CD4-positive, alpha-beta T cell treated with Interferon gamma for 1 hour (primary cell): ENCODE measurements at regions not wholly inside any gene's neighbourhood (a gene's known extent, or its start where the extent isn't known, plus 50 kb on each side); places are given as distances from the start of the nearest gene placed in this dataset.
"Not testable (repeated sequence)": the region's sequence is repeated elsewhere in the genome, so short reads cannot be mapped to it uniquely, and the experiment has no call there.

Experiments used
- DNase-seq: peaks from one replicate; pipeline ENCODE4 v3.0.0-alpha.2; 2020

DNA sequence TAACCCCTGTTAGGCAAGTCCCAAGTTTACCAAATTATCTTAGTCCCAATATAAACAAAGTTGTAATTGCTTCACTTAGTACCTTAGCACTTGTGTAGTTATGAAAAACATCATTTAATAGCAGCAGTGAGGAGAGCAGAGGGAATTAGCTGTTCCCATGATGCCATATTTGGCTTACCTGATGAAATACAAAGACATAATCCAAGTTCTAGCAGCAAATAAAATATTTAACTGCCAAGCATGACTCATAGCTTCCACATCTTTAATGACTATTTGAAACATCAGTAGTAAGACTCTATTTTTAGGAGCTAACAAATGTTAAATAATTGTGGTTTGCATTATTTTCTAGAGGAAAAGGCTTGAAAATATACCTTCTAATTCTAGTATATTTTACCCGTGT lies 94.0 kb upstream of the MCHR2 start:
- DNase-seq, result no peak

DNA sequence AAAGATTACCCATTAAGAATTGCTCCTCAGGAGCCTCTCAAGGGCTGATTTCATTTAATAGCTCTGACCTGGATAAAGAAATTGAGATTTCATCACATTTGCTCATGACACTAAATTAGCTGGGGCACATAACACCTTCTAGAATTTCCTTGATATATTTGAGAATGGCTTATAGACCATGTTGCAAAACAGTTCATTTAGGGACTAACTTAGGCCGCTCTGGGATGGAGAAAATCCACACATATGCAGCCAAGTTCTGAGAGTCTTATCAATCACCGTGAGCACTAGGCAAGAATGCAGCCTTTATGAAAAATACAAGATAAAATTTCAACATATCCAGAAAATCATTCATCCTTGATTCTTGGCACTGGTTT lies 91.0 kb upstream of the MCHR2 start:
- DNase-seq, result no peak

DNA sequence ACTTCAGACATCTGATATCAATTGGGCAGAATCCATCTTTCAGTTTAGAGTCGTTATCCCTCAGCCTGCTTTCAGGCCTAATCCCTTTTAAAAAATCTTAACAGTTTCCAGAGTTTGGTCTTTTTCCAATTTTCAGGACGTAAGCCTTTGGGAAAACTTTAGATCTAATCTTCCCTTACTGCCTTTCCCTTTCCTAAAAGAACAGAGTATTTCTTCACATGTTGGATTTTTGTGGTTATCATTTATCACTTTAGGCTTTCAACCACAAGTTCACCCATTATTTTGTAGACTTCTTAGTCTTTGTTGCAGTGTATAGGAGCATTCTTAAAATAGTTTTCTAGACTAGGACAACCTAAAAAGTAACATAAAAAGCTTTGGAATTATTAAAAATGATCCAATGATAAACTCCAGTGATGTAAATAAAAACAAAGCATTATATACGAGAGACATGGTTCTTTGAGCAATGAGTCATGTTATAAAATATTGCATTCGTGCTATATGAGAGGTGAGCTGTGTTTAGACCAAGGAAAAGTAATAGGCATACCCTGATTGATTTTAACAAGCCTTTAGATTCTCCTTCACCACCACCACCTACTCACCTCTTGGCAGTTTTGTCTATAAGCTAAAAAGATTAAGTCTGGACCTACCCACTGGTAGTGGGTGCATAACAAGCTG lies 90.4 kb upstream of the MCHR2 start:
- DNase-seq, result no peak

GRCh38 chr6:100078509-100078908 lies 84.5 kb upstream of the MCHR2 start:
- DNase-seq, result no peak

- no peak for DNase-seq
Measured at GRCh38 chr6:100065348-100065747, 71.3 kb upstream of the MCHR2 start.

DNA sequence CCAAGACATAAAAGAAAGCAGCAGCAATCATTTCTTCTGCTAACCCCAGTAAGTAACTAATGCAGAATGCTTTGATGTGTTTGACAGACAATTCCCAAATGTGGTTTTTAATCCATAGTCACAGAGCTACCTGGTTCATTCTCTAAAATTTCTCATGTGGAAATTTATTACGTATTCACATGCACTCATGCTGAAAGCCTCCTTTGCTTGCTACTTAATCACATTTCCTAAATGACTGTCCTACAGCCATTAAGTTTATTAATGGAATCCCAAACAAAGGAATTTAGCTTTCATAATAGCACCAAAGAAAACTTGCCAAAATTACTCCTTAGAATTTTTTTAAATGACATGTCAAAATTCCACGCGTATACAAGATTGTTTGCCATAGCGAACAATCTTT lies 68.6 kb upstream of the MCHR2 start:
- no peak for DNase-seq

DNA sequence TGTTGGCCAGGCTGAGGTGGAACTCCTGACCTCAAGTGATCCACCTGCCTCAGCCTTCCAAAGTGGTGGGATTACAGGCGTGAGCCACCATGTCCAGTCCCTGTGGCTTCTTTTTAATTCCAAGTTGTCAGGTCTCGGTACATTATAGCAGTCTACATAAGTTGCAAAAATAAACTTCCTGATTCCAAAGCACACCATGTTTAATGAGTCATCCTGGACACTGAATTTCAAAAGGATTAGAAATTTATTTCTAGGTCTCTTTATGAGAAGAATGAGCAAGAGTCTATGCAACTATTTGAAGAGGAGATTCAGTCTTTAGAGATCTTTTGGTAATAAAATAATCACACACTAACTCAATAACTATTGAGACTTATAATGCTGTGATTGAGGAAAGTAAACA lies 63.9 kb upstream of the MCHR2 start:
- DNase-seq, result no peak

DNA sequence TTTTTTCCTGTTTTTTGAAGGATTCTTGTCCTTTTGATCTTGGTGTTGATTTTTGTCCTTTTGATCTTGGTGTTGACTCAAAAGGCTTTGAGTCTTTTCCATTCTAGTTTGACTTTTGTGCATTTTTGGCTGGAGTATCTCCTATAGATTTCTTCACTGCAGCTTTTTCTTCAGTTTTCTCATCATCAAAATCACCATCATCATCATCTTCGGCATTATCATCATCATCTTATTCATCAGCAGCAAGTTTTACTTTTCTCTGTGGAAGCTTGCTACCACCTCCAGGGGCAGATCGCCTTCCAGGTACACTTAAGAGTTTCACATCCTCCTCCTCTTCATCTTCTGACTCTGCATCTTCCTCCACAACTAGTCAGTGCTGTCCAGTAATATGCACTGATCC lies 56.5 kb upstream of the MCHR2 start:
- DNase-seq, result no peak

GRCh38 chr6:100043961-100044360 lies 49.9 kb upstream of the MCHR2 start:
- DNase-seq, result not testable (repeated sequence)
